ENCODE measurements at regions not wholly inside any gene's neighbourhood (a gene's known extent, or its start where the extent isn't known, plus 50 kb on each side); places are given as distances from the start of the nearest gene placed in this dataset.
"Not testable (repeated sequence)": the region's sequence is repeated elsewhere in the genome, so short reads cannot be mapped to it uniquely, and the experiment has no call there.

DNA sequence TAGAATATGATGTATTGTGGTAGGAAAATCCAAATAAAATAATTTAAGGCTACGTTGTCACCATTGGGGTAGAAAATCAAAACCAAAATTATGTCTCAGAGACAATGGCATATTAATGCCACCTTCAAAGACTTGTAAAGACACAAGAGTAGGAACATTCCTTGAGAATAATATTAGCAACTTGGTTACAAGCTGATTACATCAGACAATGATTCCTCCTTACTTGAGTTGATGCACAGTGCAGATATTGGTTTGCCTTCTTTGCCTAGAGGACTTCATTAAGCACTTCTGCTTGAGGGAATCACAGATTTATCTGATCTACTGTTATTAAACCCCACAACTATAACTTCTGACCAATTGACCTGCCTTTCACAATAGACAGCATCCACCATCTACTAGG is 500.2 kb downstream of the CDH9 start:
- DNase-seq (ENCODE audit: low spot score): no peak

DNA sequence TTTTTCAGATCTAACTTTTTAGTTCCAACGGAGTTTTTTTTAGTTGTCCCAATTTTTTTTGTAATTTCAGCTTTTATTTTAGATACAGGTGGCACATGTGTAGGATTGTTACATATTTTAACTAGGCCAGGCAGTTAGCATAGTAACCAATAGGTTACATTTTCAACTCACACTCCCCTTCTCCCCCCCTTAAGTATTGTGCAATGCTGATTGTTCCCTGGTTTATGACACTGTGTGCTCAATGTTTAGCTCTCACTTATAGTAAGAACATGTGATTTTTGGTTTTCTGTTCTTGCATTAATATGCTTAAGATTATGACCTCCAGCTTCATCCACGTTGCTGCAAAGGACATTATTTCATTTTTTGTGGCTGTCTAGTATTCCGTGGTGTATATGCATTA is 503.2 kb downstream of the CDH9 start:
- DNase-seq (ENCODE audit: low spot score): no peak

DNA sequence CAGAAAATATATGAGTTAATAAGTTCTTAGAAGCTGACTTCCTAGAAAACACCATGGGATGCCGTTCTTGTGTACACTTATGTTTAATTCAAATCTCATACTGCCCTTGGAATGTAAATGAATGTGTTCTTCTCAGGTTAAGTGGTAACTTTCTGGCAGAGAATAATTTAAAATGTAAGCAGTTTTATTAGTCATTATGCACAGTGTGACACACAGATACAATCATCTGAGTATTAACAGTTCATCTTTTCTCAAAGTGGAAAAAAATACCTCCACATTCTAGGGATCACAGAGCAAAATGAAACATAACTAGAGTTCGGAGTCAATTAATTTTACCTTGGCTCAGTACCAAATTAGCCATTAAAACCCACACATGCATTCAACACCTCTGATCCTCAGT is 508.1 kb downstream of the CDH9 start:
- DNase-seq (ENCODE audit: low spot score): no peak

DNA sequence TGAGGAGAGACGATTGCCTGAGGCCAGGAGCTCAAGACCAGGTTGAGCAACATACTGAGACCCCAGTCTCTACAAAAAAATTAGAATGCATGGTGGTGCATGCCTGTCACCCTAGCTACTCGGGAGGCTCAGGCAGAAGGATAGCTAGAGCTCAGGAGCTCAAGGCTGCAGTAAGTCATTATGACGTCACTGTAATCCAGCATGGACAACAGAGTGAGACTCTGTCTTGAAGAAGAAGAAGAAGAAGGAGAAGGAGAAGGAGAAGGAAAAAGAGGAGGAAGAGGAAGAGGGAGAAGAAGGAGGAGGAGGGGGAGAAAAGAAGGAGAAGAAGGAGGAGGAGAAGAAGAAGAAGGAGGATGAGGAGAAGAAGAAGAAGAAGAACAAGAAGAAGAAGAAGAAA is 519.1 kb downstream of the CDH9 start:
- DNase-seq (ENCODE audit: low spot score): no peak

DNA sequence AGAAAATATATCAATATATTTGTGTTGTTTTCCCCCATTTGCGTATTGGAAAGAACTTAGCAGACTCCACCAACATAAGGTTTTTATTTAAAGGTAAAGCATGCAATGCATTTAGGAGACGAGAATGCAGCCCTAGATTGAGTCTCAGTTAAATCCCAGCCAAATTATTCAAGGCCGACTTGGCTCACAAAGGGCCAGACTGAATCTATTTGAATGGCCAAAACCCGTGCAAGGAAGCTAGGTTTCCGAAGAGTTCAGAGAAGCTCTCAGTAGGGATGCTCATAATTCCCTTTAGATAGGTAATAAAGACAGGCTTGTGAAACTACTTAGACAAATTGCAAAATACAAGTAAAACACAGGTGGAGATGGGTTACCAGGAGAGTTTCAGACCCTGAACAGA is 520.3 kb downstream of the CDH9 start:
- no peak for DNase-seq (ENCODE audit: low spot score)

DNA sequence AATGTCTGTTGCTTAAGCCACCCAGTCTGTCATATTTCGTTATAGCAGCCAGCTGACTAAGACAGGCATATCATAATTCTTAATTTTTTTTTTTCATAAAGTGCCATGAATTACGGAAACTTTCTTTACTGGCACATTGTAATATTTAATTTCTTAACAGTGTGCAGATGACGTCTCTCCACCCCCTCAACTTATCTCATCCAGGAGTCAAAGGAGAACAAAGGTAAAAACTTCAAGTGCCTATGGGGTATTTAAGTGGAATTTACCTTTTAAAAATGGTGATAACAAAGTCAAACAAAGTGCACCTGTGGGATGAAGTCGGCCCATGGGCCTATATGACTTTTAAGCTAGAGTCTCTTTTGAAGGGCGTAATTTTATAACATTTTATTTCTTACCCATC is 539.4 kb downstream of the CDH9 start:
- no peak for DNase-seq (ENCODE audit: low spot score)

DNA sequence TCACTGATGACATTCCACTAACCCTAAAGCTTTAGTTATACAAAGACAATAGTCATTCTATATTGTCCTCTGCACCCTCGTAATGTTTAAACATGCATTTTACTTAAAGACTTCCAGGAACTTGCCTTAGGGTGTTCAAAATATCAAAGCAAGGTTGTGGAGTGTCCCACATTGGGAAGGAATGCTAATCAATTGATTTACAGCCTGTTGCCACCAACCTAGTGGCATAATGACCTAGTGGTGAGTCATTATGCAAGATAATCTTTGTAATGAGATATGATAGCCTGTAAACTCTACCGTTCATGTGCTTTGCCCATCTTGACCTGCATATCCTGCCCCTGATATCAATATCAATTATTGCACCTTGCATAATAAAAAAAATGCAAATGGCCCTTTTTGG is 542.9 kb downstream of the CDH9 start:
- no peak for DNase-seq (ENCODE audit: low spot score)

DNA sequence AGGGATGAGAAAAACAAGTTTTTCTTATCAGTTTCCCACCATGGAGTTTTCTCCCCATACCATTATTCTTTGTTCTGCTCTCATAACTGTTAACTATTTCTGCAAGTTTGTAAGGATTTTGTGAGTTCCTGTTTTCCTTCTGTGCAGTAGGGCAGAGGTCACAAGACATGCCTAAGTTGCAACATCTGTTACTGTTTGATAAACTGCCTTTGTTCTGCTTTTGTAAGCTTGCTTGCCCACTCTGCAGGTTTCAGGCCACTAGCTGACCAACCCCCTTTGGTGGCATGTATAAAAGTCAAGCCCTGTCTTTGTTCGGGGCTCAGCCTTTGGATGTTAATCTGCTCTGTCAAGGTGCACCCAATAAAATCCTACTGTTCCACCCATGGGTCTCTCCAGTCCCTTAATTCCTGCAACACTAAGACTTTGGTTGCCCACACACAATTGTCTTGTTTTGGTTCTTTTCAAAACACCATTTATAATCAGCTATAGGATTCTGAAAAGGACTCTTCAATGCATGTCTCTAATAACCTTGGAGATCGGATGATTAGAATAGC is 545.4 kb downstream of the CDH9 start:
- DNase-seq (ENCODE audit: low spot score): no peak

DNA sequence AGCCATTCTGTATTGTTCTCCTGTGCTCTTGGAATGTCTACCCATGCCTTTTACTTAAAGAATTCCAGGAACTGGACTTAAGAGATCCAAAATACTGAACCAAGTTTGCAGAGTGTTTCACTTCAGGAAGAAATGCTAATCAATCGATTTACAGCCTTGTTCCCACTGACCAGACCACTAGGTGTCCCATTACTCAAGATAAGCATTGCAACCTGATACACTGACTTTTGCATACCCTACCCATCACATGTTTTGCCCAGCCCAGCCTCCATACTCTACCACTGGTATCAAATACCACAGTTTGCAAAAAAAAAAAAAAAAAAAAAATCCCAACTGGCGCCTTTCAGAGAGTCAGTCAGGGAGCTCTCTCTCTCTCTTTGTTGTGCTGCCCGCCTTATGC is 550.8 kb downstream of the CDH9 start:
- DNase-seq (ENCODE audit: low spot score): peak; percentile 10

DNA sequence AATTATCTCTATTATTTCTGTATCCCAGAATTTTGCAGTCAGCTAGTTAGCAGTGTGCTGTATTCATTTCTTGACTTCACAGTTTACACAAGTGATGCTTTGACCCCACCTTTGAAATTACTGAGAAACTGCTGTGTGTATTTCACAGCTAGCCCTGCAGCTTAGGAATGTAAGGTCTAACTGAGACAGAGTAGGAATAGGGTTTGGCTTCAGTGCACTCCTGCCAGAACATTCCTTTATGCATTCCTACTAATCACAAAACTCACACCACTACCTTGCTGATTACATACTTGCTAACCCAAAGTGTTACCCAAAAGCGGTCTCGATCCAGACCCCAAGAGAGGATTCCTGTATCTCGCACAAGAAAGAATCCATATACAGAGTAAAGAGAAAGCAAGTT is 551.8 kb downstream of the CDH9 start:
- DNase-seq (ENCODE audit: low spot score): no peak

DNA sequence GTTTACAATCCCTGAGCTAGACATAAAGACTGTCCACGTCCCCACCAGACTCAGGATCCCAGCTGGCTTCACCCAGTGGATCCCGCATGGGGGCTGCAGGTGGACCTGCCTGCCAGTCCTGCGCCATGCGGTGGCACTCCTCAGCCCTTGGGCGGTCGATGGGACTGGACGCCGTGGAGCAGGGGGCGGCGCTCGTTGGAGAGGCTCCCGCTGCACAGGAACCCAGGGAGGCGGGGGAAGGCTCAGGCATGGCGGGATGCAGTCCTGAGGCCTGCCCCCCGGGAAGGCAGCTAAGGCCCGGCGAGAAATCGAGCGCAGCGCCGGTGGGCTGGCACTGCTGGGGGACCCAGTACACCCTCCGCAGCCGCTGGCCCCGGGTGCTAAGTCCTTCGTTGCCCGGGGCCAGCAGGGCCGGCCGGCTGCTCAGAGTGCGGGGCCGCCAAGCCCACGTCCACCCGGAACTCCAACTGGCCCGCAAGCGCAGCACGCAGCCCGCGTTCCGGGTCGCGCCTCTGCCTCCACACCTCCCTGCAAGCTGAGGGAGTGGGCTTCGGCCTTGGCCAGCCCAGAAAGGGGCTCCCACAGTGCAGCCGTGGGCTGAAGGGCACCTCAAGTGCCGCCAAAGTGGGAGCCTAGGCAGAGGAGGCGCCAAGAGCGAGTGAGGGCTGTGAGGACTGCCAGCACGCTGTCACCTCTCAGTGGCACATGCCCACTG is 553.1 kb downstream of the CDH9 start:
- not testable (repeated sequence) for DNase-seq (ENCODE audit: low spot score)

DNA sequence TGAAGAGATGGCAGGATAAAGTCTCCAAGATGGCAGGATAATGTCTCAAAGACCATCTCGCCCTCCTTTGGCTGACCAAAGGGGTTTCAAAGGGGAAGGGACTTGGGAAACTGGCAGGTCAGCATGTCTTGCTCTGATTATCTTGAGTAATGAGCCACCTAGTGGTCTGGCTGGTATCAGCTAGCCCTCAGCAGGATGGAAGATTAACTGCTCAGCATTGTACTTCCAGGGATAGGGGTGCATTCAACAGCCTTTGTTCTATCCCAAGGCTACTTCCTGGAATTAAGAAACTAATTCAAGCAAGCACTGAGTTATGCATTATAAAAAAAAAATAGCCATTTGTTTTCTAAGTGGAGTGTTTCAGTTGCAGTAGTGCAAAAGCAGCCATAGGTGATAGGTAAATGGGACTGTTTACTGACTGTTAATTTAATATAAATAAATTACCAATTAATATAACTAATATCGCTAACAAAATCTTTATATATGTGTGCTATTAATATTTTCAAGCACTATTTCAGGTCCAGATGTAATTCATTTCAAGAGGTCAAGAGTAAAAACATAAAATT is 555.5 kb downstream of the CDH9 start:
- DNase-seq (ENCODE audit: low spot score): peak; percentile 82

DNA sequence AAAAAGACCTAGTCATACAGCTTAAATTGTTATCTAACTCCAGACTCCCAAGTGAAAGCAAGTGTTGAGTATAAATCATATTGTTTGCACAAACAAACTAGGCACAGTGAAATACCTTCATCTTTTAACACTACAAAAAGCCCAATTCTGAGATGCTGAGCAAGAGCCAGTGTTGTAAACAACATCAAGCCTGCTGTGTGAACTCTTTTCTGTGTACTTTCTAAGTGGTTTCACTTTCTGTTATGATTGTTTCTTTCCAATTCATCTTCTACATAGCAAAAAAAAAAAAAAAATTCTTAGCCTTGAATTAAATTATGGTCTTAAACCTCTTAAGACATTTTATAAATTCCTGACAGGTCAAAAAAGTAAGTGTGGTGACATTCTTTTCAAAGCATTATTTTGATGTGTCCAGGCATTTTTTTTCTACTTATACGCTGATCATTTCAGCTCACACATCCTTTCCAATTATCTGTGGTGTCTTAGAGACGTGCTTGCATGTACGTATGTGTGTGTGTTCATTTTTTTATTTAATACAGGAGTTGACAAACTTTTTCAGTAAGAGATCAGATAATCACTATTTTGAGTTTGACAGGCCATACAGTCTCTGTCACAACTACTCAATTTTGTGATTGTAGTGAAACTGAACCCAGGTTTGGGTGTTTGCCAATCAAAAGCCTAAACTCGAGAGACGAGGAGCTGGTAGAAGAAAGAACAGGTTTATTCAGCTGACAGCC is 556.1 kb downstream of the CDH9 start:
- DNase-seq (ENCODE audit: low spot score): no peak

DNA sequence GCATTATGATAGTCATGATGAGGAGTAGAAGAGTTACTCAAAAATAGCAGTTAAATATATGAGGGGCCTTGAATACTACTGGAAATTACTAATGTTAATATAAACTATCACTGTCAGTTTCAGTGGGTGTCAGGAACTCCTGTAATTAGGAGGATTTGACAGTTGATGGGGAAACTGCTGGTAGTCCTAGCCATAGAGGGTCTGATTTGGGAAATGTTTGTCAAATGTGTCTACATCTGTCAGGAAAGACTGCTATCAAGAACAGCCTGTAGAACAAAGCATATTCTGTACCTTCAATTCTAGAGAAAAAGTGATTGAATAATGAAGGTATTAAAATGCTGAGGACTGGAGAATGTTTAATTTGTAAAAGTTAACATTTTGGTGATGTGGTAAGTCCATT is 567.9 kb downstream of the CDH9 start:
- DNase-seq (ENCODE audit: low spot score): no peak

DNA sequence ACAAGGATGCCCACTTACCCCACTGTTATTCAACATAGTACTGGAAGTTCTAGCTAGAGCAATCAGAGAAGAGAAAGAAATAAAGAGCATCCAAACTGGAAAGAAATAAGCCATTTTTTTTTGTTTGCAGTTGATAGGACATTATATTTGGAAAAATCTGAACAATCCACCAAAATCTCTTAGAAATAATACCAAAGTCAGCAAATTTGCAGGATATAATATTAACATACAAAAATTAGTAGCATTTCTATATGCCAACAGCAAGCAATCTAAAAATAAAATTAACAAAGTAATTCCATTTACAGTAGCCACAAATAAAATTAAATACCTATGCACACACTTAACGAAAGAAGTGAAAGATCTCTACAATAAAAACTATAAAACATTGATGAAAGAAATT is 599.3 kb downstream of the CDH9 start:
- DNase-seq (ENCODE audit: low spot score): no peak

DNA sequence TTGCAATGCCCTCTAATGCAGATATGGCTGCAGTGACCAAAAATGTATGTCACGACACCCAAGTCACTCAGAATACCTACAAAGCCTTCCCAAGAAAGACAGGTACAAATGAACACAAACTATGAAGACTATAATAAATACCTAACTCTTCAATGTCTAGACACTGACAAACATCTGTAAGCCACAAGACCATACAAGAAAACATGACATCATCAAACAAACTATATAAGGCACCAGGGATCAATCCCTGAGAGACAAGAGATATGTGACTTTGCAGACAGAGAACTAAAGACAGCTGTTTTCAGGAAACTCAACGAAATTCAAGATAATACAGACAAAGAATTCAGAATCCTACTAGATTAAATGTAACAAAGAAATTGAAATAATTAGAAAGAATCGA is 603.7 kb downstream of the CDH9 start:
- DNase-seq (ENCODE audit: low spot score): no peak

DNA sequence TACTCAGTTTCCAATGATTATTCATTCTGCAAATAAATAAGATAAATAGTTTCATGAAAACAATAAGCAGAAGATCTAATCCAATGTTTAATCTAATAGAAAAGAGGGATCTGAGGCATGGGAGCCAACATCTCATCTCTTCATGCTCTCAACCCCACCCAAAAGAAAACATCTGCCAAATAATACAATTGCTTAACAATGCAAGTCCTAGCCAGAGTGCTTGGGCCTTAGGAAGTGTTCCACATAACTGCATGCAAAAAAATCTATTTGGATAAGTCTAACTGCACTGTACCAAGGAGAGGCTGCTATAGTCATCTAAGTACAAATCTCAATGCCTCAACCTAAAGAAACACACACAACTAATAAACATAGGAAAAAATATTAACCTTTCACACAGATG is 606.0 kb downstream of the CDH9 start:
- no peak for DNase-seq (ENCODE audit: low spot score)

DNA sequence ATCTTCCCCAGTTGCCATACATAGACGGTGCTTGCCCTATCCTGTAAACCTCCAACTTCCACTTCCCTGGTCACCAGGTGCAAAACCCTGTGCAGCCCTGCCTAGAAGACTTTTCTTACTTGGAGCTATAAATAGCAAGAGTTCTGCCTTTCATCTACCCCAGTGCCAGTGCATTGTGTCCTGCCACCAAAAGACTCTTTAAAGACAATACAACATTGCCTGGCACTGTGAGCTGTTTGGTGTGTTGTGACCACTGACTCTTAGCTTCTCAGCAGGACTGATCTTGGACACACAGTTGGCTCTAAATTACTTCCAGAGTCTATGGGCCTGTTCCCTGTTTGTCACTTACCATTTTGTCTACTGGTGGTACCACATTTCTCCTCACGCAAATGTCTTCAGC is 608.1 kb downstream of the CDH9 start:
- DNase-seq (ENCODE audit: low spot score): no peak

DNA sequence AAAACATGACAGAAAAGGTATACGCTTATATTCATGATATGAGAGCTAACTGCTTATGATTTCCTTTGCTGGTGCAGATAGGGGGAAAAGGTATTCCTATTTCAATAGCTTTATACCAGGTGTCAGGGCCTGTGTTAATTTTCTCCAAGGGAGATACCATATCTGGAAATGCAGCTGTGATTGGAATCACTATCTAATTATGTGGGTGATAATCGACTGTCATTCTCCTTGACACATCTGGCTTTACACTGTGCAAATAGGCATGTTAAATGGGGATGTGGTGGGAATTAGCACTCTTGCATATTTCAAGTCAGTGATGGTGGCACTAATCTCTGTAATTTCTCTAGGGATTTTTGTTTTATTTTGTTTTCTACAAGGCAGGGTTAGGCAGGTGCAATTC is 611.1 kb downstream of the CDH9 start:
- DNase-seq (ENCODE audit: low spot score): no peak

DNA sequence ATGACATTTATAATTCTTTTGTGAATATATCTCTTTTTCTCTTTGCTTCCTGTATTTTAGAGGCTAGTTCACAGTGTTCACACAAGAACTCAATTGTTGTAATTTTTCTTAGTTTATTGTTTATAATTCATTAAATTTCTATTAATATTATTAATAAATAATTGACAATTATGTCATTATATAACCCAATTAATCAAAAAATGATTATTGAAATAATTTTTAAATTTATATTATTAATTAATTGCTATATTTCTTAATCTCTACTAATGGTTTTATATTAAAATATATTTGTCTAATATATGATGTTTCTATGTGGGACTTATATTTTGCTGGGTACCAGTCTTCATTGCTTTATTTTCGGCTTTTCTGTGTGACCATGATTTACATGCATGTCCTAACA is 618.4 kb downstream of the CDH9 start:
- no peak for DNase-seq (ENCODE audit: low spot score)

DNA sequence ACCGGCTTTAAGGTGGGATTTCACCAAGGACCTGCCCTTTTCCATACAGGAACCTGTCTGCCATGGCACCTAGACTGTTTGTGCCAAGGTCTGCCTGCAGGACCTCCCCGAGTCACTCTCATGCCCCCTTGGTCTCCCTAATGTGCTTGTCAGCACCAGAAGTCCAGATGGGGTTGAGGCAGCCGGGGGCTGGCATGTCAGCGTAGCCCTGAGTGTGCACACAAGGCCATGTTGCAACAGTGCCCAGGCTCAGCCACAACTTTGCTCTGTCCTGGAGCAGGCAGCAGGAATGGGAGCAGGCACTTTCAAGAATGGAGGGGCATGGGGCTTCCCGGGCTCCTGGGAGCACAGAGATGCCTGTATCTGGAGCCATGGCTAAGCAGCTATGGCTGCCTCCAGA is 621.5 kb downstream of the CDH9 start:
- DNase-seq (ENCODE audit: low spot score): no peak

DNA sequence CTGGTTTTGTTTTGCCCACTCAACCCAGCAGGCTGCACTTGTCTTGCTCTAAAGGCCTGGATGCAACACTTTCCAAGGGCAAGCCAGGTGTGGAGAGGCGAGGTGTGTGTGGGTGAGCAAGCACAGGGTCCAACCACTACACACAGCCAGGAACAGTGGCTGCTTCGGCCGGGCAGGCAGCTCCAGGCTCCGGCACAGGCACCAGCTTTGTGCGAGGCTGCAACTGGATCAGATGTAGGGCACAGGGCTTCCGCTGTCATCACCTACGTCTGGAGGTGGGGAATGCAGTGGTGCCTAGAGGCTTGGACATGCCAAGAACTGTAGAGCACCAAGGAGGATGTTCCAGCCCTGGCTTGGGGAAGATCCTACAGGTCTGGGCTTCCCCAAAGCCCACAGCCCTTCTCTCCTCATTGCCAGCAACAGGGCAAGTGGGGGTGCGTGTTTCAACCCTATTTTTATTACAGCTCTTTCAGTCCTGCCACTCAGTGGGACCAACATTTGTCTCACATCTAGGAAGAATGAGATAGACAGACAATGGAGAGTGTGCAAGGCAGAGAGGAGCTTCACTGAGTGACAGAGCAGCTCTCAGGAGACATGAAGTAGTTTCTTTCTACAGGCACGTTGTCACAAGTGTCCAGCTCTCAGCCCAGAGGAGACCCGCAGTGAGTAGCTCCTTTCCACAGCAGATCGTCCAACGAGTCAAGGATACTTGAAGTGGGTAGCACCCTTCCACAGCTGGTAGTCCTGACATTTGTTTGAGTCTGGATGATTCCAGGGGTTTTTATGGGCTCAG is 622.2 kb downstream of the CDH9 start:
- no peak for DNase-seq (ENCODE audit: low spot score)

DNA sequence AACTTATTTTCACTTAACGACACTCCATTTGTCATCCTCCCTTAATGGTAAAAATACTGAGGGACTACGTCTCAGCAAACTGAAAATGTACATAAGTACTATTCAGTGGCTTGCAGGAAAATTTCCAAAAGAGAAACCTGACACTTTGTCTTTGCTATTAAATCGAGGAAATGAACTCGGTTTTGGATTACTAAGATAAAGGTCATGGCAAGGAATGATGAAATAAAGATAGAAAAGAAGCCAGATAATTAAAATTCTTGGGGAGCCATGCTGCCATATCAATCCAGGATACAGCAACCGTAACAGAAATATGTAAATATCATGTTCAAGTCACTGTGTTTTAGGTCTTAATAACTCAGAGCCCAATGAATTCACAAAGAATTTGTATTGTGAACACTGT is 647.8 kb downstream of the CDH9 start:
- no peak for DNase-seq (ENCODE audit: low spot score)

Data from iPS-NIHi11 (cell line).